ENCODE measurements at regions not wholly inside any gene's neighbourhood (a gene's known extent, or its start where the extent isn't known, plus 50 kb on each side); places are given as distances from the start of the nearest gene placed in this dataset.

DNA sequence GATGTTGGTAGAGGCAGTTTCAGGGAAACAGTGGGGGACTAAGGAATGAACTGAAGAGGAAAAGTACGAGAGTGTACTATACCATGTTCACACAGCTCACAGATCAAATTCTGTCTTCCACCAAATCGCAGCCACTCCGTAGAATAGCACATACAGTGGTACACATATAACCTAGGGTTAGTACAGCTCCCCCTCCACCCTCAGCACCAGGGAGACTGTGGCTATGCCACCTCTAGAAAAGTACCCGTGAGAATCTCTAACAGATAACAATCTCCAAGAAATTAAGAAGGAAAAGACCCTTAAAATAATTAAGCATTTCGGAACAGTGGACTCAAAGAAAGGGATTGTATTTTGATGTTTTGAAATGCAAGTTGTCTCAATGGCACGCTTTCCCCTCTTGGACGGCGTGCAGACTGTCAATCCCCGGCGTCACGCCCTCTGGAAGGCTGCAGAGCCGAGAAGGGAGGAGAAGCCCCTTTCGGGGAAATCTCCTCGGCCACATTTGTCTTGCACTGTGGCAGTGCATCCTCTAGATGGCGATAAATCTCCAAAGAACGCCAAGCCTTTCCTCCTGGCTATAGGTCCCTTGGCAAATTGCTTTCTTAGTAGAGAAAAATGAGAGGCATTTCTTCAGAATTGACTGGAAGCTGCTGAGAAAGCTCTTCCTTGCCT lies 345.0 kb downstream of the REEP3 start:
- peak; percentile 40 for DNase-seq

GRCh38 chr10:63866747-63867140 lies 345.5 kb downstream of the REEP3 start:
- DNase-seq, result no peak

DNA sequence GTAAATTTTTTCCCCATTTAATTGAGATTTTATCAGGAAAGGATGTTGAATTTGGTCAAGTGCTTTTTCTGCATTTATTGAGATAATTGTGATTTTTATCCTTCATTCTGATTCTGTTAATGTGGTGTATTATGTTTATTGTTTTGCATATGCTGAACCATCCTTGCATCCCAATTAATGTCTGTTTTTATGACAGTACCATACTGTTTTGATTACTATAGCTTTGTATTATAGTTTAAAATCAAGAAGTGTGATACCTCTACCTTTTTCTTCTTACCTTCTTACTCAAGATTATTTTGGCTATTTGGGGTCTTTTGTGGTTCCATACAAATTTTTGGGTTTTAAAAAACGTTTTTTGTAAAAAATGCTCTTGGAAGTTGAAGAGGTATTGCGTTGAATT lies 357.2 kb downstream of the REEP3 start:
- DNase-seq, result no peak

DNA sequence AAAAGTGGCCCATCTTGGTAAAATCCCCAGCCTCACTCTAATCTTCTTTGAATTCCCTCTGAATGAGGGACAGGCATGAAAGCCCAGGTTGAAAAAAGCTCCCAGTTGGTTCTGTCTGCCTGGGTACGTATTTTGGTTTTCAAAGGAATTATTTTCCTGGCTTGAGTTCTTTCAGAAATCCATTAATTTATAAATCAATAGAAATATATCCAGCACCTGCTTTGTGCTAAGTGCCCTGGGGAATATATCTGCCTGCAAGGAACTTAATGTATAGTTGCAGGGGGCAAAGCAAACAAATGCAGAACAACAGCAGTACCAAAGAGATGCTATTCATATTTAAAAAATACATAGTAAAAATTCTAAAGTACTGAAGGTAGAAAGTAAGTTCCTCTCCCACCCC lies 362.7 kb downstream of the REEP3 start:
- DNase-seq, result no peak

DNA sequence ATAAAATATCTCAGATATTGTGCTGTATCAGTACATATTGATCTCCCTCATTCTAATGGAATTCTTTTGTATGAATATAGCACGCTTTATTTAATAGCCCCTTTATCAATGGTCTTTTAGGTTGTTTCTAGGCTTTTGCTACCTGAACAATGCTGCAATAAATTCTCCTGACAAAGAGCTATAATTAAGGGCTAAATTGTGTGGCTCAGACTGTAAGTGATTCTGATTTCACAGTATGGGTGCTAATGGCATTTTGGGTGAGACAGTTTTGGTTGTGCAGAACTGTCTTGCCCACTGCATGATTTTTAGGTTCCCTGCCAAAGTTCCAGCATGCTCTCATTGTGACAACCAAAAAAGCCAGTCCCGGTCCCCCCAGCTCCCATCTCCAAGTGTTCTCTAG lies 363.2 kb downstream of the REEP3 start:
- DNase-seq, result no peak

- no peak for DNase-seq
Observed at GRCh38 chr10:63885156-63885555, 364.0 kb downstream of the REEP3 start.

DNA sequence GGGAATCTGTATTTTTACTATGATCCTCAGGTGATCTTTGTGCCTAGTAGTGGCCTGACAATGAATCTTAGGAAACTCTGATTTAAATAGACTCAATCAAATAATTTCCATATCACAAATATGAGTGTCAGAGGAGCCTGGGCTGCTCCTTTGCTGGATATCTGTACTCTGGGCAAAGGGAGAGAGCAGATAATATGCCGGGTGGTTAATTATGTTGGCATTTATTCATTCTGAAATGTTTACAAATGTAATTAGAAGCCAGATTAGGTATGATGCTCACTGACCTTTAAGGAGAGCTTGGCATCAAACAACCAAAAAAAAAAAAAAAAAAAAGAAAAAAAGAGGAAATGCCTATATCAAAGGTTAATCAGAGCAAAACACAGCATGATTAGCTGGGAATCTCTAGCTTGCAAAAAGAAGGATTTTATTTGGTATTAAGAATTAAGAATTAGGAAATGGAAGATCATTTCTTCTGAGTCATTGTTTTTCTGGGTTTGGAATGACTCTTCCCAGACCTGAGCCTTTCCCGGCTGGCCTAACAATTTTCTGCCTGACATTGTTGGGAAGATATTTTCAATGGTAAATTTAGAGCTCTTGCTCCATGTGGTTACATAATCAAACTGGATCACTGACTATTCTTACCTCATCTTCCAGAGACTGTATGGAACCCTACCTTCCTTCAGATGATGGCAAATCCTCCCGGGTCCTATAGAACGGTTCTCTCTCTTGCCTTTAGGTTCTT lies 365.3 kb downstream of the REEP3 start:
- no peak for DNase-seq

GRCh38 chr10:63887023-63887589 lies 365.9 kb downstream of the REEP3 start:
- DNase-seq, result no peak

- no peak for DNase-seq
Observed at GRCh38 chr10:63887600-63888370, 366.6 kb downstream of the REEP3 start.

GRCh38 chr10:63889803-63890202 lies 368.6 kb downstream of the REEP3 start:
- no peak for DNase-seq

- DNase-seq, result no peak
Observed at GRCh38 chr10:63896992-63897391, 375.8 kb downstream of the REEP3 start.

DNA sequence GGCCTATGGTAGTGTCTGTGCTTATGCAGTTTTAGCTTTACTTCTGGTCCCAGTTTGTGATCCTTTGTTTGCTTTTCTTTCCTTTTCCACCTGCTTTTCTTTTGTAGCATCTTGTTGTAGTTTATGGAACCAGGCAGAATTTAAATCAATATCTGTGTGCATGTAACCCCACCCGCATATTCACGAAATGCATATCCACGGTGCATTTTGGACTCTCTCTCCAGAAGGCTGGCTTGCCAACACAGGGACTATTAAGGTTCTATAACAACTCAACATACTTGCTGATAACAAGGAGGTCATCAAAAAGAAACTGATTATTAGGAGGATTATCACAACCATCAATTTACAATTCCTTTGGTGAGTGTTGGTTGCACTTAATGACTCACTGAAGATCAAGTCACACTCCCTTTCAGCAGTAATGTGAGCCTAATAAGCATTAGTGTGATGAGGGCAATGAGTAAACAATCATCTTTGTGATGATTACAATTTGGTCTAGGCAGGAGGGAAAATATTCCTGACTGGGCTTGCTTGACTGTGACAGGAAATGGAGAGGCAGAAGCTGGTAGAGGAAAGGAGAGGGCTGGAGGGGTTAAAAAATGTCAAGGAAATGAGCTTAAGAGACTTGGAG lies 378.6 kb downstream of the REEP3 start:
- DNase-seq, result no peak

DNA sequence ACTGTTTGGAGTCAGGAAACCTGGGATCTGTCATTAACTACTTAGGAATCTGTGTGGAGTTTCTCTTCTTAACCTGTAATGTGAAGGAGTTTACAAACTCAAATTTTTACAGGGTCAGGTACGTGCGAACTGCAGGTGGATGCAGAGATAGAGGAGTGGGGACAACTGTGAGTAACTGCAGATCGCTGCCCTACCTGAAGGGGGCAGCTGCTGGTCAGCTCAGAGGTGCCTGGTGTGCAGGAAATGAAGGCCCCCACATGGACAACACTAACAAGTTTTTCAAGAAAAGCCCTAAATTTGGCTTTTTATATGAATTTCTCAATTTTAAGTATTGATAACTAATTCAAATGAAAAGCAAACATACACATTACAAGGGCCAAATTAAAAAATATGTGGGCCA lies 380.0 kb downstream of the REEP3 start:
- no peak for DNase-seq

DNA sequence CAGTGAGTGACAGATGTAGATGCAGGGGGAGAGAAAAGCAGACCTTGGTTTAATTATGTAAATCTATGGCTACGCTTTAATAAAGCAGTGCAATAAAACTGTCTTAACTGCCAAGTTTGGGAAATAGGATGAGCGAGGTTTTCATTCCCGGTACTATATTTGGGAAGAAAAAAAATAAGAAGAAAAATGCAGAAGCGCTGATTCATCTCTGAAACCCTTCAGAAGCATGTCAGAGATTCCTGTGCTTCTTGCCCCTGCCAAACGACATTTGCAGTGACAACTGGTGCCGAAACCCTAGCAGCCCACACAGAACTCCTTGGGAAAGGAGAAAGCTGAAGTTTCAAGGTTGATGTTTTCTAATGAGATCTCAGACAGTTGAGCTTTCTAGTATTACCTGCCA lies 380.7 kb downstream of the REEP3 start:
- no peak for DNase-seq

DNA sequence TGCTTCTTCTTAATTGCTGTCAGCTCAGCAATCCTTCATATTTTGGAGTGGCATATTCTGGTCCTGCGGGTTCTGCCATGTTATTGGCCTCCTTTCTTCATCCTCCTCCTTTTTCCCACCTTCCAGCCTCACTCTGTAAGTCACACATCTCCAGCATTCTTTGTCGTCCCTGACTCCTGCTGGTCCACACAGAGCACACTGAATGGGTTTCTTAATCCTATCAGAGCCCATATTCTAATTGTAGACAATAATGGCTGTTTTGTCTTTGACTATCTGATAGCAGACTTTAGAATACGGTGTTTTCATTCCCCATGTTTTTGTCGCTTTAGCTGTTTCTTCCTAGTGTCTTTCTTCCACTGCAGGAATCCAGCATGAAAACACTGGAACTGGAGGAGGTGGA lies 389.6 kb downstream of the REEP3 start:
- DNase-seq, result no peak

DNA sequence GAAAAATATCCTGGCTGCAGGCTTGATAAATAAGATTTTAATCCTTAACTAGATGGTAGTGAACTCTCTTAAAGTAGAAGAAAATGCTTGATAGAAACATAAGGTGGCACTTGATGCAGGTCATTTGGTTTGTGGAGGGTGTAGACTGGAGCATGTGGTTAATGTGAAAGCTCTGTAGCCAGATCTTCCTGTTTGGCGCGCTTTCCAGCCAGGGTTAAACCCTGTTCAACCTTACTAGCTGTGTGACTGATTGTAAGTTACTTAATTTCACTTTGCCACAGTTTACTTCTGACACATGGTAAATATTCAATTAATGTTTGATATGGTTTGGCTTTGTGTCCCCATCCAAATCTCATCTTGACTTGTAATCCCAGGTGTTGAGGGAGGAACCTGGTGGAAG lies 394.0 kb downstream of the REEP3 start:
- no peak for DNase-seq

DNA sequence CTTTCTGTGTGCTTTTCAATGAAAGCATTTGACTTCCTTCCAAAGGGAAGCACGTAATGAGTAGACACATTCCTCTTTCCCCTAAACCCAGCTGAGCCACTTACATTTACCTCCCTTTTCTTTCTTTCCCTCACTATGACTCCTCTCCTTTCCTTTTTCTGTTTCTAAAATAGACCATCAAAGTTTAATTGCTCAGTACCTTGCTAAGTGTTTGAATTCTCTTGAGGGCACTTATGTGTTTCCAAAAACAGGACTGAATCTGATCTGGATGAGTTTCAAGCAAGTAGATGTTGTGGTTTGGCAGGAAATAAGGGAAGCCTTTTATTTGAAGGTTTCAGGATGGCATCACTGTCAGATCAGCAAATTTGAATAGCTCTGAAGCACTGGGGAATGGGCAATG lies 396.2 kb downstream of the REEP3 start:
- DNase-seq, result no peak

- no peak for DNase-seq
Observed at GRCh38 chr10:63919575-63920279, 398.5 kb downstream of the REEP3 start.

DNA sequence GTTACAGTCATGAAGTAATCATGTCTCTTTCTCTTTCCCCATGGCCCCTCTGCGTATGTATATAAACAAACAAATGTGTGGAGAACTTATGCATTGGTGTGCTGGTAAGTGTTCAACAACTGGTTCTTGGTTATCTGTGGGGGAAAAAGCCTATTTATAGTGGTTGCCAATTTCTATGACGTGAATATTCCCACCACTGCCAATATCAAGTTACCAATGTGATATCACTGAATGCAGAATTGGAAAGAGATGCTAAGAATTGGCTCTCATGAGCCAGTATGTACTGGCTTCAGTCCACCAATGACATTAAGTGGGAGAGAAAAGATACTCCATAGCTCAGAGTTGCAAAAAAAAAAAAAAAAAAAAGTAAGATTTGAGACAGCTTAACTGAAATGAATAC lies 399.7 kb downstream of the REEP3 start:
- no peak for DNase-seq

GRCh38 chr10:63921908-63922467 lies 400.8 kb downstream of the REEP3 start:
- DNase-seq, result no peak

DNA sequence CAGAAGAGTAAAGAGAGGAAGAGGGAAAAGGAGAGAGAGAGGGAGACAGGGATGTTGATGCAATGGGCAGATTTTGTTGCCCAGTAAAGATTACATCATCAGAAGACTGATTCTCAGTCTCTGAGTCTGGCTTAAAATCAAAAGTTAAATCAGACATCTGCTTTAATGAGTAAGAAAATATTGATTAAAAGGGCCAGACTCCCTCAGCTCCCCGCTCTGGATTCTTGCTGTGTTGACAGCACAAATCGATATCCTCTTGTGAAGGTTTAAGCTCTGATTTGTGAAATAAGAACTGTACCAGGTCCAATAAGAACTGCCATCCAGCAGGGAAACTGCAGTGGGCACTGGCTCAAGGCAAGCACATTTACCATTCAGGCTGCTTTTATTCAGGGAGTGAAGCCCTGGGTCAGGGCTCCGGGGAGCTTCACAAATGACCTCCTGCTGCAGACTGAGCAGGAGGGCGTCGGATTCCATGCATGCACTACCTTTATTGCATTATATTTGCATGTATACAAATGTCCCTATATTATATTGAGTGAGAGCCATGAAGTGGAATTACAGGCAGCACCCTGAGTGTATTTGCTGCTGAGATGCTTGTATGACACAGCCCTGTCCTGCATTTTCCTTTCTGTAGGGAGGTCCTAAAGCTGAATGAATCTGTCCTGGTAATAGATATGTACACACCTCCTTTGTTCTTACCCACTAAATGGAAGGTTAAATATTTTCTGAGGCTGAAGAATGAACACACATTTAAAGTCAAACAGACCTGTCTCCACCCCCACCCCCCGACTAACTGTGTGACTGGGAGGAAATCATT lies 401.5 kb downstream of the REEP3 start:
- DNase-seq, result no peak

Measured in NCI-H1436 (cell line).